Stimulated activated naive CD8-positive, alpha-beta T cell treated with anti-CD3 and anti-CD28 coated beads, Interleukin-15, amount 100 ng/mL, for 72 hours (primary cell): ENCODE measurements at regions not wholly inside any gene's neighbourhood (a gene's known extent, or its start where the extent isn't known, plus 50 kb on each side); places are given as distances from the start of the nearest gene placed in this dataset.

Experiments
- ATAC-seq: fragments of 150-1000 bp; cut with Tn5 transposase; 2 replicates; pipeline ENCODE4 v1.10.0; 2021; ENCODE audit warnings: mild to moderate bottlenecking, moderate library complexity
- DNase-seq, 2 donors: peaks; one replicate each; pipeline ENCODE4 v3.0.0; 2021 to 2022
- H3K27ac Mint-ChIP-seq, 2 donors: one replicate each; pipeline ENCODE4 v1.8.0; 2022; ENCODE audit warnings: mild to moderate bottlenecking in 2 of 2, mixed read lengths in 2 of 2, moderate library complexity in 2 of 2
- H3K27me3 Mint-ChIP-seq: one replicate; pipeline ENCODE4 v1.8.0; 2022; ENCODE audit warnings: mixed read lengths
- H3K4me1 Mint-ChIP-seq: one replicate; pipeline ENCODE4 v1.8.0; 2022; ENCODE audit warnings: mild to moderate bottlenecking, mixed read lengths
- H3K4me3 Mint-ChIP-seq, 2 donors: one replicate each; pipeline ENCODE4 v1.8.0; 2022; ENCODE audit warnings: mild to moderate bottlenecking in 2 of 2, mixed read lengths in 2 of 2, moderate library complexity in 1 of 2
- H3K9me3 Mint-ChIP-seq, 2 donors: one replicate each; pipeline ENCODE4 v1.8.0; 2022; ENCODE audit warnings: mixed read lengths in 2 of 2

DNA sequence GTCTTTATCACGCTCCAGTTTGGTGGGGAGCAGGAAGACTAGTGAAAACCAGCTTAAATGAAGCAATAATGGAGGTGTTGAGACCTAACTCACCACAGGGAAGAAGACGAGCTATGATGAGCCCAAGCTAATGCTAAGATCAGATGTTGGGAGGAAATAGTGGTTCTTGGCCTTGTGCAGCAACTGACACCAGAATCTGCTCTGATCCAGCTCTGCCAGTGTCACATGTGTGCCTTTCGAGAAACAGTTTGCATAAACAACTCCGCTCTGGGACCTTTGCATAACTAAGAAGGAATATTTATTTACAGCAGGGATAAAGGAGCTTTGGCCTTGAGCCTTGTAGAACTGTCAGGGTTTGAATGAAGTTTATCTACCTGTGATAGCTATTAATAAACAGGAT is 369.4 kb upstream of the CCDC196 start:
- Mint-ChIP-seq H3K27me3 (no peaks in the 10 kb centered on the region), H3K27ac (no peak overlapping the region), H3K4me3 (no peak overlapping the region), H3K9me3 (no peaks in the 10 kb centered on the region), H3K4me1 (no peaks in the 10 kb centered on the region)
- ATAC-seq (no peak), DNase-seq (no peak)

GRCh38 chr14:66117600-66117999 is 368.6 kb upstream of the CCDC196 start:
- no peak overlapping the region for H3K4me3 Mint-ChIP-seq
- no peaks in the 10 kb centered on the region for H3K27me3 Mint-ChIP-seq
- H3K27ac Mint-ChIP-seq, result no peak overlapping the region
- DNase-seq (no peak), ATAC-seq (no peak)
- H3K4me1 Mint-ChIP-seq, result no peaks in the 10 kb centered on the region
- H3K9me3 Mint-ChIP-seq, result no peaks in the 10 kb centered on the region

- DNase-seq (no peak), ATAC-seq (no peak)
- H3K4me1 Mint-ChIP-seq, result no peaks in the 10 kb centered on the region
- no peak overlapping the region for H3K27ac Mint-ChIP-seq
- H3K27me3 Mint-ChIP-seq, result no peaks in the 10 kb centered on the region
- H3K9me3 Mint-ChIP-seq, result no peaks in the 10 kb centered on the region
- H3K4me3 Mint-ChIP-seq, result no peak overlapping the region
These were observed 366.5 kb upstream of the CCDC196 start for GRCh38 chr14:66119606-66120231.

DNA sequence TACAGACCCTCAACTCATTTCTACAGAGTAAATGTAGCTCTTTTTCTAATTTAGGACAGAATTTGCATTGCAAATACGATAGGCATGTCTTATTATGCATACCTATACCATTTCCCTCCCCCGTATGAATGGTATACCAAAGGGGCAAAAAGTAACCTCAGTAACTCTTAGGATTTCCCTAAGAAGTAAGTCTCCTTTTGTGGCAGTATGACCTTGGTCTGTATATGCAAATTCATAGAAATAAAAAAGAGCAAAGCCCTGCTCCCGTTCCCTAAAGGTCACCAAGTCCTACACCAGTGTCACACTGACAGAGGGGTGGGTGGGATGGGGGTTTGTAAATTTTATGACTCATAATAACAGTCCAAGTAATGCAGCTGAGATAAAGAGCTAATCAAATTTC is 365.8 kb upstream of the CCDC196 start:
- DNase-seq, result no peak
- no peak for ATAC-seq
- no peak overlapping the region for H3K4me3 Mint-ChIP-seq
- H3K9me3 Mint-ChIP-seq, result no peaks in the 10 kb centered on the region
- no peaks in the 10 kb centered on the region for H3K27me3 Mint-ChIP-seq
- no peaks in the 10 kb centered on the region for H3K4me1 Mint-ChIP-seq
- H3K27ac Mint-ChIP-seq, result no peak overlapping the region

DNA sequence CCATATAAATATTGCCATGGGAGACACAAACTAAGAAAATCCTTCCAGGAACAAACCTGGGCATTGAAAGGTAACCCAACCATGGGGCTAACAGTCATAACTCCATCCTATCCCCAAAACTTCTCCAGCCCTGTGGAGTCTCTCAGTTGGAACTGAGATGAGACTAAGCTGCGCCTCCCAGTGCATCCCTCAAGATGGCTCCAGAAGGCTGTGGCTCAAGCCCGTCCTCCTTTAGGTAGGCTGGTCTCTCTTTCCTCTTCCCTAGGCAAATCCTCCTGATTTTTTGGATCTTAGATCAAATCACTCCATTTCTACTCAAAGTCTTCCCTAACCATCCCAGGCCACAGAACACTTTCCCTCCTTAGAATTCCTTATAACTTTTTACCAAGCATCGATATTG is 364.3 kb upstream of the CCDC196 start:
- no peak for ATAC-seq
- Mint-ChIP-seq H3K27me3 (no peaks in the 10 kb centered on the region), H3K27ac (no peak overlapping the region), H3K9me3 (no peaks in the 10 kb centered on the region), H3K4me1 (no peaks in the 10 kb centered on the region), H3K4me3 (no peak overlapping the region)
- no peak for DNase-seq

- H3K27me3 Mint-ChIP-seq, result no peaks in the 10 kb centered on the region
- no peaks in the 10 kb centered on the region for H3K9me3 Mint-ChIP-seq
- no peak for ATAC-seq
- H3K4me3 Mint-ChIP-seq, result no peak overlapping the region
- peak overlapping the region; percentile 84 to 85 for H3K27ac Mint-ChIP-seq
- H3K4me1 Mint-ChIP-seq, result no peaks in the 10 kb centered on the region
- DNase-seq, result no peak
These were observed 356.9 kb upstream of the CCDC196 start for GRCh38 chr14:66129224-66129623.

DNA sequence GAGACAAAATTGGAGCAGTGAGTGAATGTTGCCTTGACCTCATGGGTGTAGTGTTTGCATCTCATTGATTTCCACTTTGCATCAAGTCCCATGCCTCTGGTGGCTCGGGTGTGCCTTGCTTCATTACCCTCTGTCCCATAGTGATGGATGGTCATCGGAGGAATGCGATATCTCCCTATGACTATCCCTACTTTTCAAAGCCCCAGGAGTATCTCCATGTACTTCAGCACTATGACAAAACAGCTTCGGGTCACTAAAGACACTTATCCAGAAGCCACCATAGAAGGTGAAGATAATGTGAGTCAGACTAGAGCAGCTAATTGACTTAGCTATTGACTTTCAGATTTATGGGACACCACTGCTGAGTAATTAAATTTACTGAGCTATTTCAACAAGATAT is 355.1 kb upstream of the CCDC196 start:
- DNase-seq (no peak), ATAC-seq (no peak)
- H3K9me3 Mint-ChIP-seq, result no peaks in the 10 kb centered on the region
- H3K4me1 Mint-ChIP-seq, result no peaks in the 10 kb centered on the region
- H3K4me3 Mint-ChIP-seq, result no peak overlapping the region
- no peak overlapping the region for H3K27ac Mint-ChIP-seq
- H3K27me3 Mint-ChIP-seq, result no peaks in the 10 kb centered on the region

DNA sequence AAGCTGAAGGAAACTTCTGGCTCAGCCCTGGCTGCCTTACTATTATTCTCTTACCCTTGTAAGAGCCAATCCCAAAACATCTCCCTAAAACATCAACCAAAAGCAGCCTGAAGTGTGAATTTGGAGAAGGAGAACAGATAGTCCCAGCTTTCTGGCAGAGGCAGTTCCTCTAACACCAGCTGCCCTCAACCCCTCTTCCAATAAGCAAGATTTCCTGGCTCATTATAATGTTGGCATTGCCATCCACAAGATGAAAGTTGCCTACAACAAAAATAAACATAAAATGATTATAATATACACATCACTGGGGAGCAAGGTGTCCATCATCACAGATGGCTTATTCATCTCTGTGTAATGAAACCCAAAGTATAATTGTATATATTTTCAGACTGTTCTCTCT is 352.5 kb upstream of the CCDC196 start:
- no peaks in the 10 kb centered on the region for H3K4me1 Mint-ChIP-seq
- H3K4me3 Mint-ChIP-seq, result no peak overlapping the region
- no peaks in the 10 kb centered on the region for H3K27me3 Mint-ChIP-seq
- ATAC-seq, result no peak
- no peak for DNase-seq
- no peaks in the 10 kb centered on the region for H3K9me3 Mint-ChIP-seq
- no peak overlapping the region for H3K27ac Mint-ChIP-seq

GRCh38 chr14:66135831-66136230 is 350.3 kb upstream of the CCDC196 start:
- Mint-ChIP-seq H3K4me1 (no peaks in the 10 kb centered on the region), H3K4me3 (no peak overlapping the region), H3K27ac (no peak overlapping the region), H3K9me3 (no peaks in the 10 kb centered on the region), H3K27me3 (no peaks in the 10 kb centered on the region)
- ATAC-seq (no peak), DNase-seq (no peak)

- Mint-ChIP-seq H3K4me3 (no peak overlapping the region), H3K9me3 (no peaks in the 10 kb centered on the region), H3K4me1 (no peaks in the 10 kb centered on the region), H3K27ac (no peak overlapping the region), H3K27me3 (no peaks in the 10 kb centered on the region)
- ATAC-seq, result no peak
- DNase-seq, result no peak
These were observed 349.1 kb upstream of the CCDC196 start for GRCh38 chr14:66137081-66137480.

- Mint-ChIP-seq H3K4me1 (no peaks in the 10 kb centered on the region), H3K4me3 (no peak overlapping the region), H3K27ac (no peak overlapping the region), H3K9me3 (no peaks in the 10 kb centered on the region), H3K27me3 (peaks cover 1% of the 10 kb centered on the region)
- ATAC-seq (no peak), DNase-seq (no peak)
These were observed 346.7 kb upstream of the CCDC196 start for GRCh38 chr14:66139432-66139831.

- Mint-ChIP-seq H3K4me1 (no peaks in the 10 kb centered on the region), H3K4me3 (no peak overlapping the region), H3K9me3 (no peaks in the 10 kb centered on the region), H3K27ac (no peak overlapping the region), H3K27me3 (peaks cover 10% of the 10 kb centered on the region)
- ATAC-seq (no peak), DNase-seq (no peak)
These were observed 345.8 kb upstream of the CCDC196 start for GRCh38 chr14:66140213-66140918.

DNA sequence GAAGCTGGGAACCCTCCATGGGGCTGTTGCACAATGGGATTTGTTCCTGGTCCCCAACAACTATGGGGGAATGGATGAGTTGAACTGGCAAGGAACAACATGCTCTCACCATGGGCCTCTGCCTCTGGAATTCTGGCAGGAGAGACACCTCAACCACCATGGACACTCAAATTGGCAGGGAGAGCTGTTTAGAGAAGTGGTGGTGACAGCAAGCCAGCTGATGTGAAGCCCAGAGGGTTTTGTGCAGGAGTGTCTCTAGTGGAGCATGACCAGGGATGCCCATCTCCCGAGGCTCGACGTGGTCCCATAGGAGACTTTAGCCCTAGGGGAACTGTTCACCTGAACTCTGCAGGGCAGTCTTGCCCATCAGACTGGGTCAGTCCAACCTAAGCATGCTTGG is 345.2 kb upstream of the CCDC196 start:
- ATAC-seq (no peak), DNase-seq (no peak)
- H3K4me3 Mint-ChIP-seq, result no peak overlapping the region
- no peaks in the 10 kb centered on the region for H3K9me3 Mint-ChIP-seq
- peaks cover 10% of the 10 kb centered on the region for H3K27me3 Mint-ChIP-seq
- no peak overlapping the region for H3K27ac Mint-ChIP-seq
- no peaks in the 10 kb centered on the region for H3K4me1 Mint-ChIP-seq

GRCh38 chr14:66141733-66142132 is 344.4 kb upstream of the CCDC196 start:
- ATAC-seq (no peak), DNase-seq (no peak)
- H3K9me3 Mint-ChIP-seq, result no peaks in the 10 kb centered on the region
- no peaks in the 10 kb centered on the region for H3K4me1 Mint-ChIP-seq
- no peak overlapping the region for H3K4me3 Mint-ChIP-seq
- no peak overlapping the region for H3K27ac Mint-ChIP-seq
- peaks cover 10% of the 10 kb centered on the region for H3K27me3 Mint-ChIP-seq

DNA sequence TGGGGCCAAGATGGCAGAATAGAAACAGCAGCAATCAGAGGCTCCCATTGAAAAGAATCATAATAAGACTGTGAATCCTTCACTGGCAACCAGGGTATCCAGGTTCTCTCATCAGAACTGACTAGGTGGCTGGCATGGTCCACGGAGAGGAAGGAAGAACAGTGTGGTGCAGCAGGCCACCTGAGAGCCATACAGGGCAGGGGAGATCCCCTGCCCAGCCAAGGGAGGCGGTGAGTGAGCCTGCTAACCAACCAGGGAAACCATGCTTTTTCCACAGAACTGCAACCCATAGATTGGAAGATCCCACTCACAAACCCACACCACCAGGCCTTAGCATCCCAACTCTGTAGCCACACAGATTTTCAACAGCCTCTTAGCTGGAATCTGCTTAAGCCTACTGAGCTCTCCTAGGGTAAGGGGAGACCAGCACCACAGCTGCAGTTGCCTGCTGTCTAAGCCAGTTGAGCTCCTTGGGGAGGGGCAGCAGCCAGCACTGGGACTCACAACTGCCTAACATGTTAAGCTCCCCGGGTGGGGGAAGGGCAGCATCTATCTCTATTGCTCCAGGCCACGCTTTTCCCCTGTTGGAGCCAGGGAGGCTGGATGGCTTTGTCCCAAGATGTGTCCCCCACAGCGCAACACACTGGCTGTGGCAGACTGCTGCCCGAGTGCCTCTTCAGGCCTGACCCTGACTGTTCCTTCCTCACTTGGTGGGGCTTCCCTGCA is 342.6 kb upstream of the CCDC196 start:
- no peak for ATAC-seq
- H3K9me3 Mint-ChIP-seq, result no peaks in the 10 kb centered on the region
- H3K4me1 Mint-ChIP-seq, result no peaks in the 10 kb centered on the region
- no peak overlapping the region for H3K4me3 Mint-ChIP-seq
- H3K27ac Mint-ChIP-seq, result no peak overlapping the region
- H3K27me3 Mint-ChIP-seq, result peaks cover 10% of the 10 kb centered on the region
- no peak for DNase-seq

DNA sequence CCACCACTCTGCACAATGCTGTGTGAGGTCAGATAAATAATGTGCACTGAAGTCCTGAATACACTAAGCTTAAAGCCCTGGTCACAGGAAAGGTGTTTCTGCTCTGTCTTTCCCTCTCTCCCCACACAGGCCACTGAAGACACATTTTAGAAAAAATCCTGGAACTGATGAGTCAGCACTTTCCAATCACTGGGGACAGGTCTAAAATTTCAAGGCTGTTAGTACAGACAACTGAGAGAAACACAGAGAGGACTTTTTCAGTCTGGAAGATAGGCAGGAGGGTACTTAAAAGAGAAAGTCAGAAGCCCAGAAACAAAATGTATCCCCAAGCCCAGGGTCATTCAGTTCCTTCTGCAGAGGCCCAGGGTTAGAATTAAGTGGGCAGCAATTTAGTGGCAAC is 333.9 kb upstream of the CCDC196 start:
- H3K4me1 Mint-ChIP-seq, result no peaks in the 10 kb centered on the region
- no peak overlapping the region for H3K4me3 Mint-ChIP-seq
- H3K27ac Mint-ChIP-seq, result no peak overlapping the region
- no peaks in the 10 kb centered on the region for H3K9me3 Mint-ChIP-seq
- H3K27me3 Mint-ChIP-seq, result no peaks in the 10 kb centered on the region
- ATAC-seq (no peak), DNase-seq (no peak)
